HFF-Myc (cell line): ENCODE measurements at regions not wholly inside any gene's neighbourhood (a gene's known extent, or its start where the extent isn't known, plus 50 kb on each side); places are given as distances from the start of the nearest gene placed in this dataset.

Experiments
- DNase-seq: peaks from one replicate; pipeline ENCODE4 v3.0.0-alpha.2; 2011; ENCODE audit warnings: low read depth; ENCODE audit errors: extremely low read depth
- H3K4me3 ChIP-seq: replicated peaks from 2 replicates; pipeline ENCODE4 v1.5.1; 2011; ENCODE audit warnings: low read depth, mild to moderate bottlenecking, control low read depth, low read length
- TF ChIP-seq, protein P1 (sequence below): IDR thresholded peaks from 2 replicates; pipeline ENCODE4 v1.5.1; 2012; ENCODE audit warnings: mild to moderate bottlenecking, low read depth, low read length, control low read depth; ENCODE audit errors: missing control alignments

DNA sequence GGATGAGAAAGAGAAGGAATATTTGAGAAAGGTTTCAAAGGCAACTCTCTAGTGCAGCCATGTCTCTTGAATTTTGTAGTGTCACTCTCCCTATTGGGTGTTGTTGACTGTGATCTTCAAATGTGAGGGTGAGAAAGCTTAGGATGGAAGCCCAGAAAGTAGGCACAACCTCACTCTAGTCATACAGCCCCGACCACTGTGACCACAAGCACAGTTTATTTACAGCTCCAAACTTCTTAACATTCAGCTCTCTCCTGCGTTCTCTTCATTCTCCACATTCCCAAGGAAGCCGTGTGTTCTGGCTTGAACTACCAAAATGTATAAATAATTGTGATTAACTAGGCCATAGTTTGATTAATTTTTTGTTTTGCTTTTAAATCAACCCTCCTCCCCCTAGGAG is 542.9 kb downstream of the LRRC70 start:
- no peak overlapping the region for H3K4me3 ChIP-seq
- TF ChIP-seq, protein P1, sequence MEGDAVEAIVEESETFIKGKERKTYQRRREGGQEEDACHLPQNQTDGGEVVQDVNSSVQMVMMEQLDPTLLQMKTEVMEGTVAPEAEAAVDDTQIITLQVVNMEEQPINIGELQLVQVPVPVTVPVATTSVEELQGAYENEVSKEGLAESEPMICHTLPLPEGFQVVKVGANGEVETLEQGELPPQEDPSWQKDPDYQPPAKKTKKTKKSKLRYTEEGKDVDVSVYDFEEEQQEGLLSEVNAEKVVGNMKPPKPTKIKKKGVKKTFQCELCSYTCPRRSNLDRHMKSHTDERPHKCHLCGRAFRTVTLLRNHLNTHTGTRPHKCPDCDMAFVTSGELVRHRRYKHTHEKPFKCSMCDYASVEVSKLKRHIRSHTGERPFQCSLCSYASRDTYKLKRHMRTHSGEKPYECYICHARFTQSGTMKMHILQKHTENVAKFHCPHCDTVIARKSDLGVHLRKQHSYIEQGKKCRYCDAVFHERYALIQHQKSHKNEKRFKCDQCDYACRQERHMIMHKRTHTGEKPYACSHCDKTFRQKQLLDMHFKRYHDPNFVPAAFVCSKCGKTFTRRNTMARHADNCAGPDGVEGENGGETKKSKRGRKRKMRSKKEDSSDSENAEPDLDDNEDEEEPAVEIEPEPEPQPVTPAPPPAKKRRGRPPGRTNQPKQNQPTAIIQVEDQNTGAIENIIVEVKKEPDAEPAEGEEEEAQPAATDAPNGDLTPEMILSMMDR, result no peak
- DNase-seq, result no peak

DNA sequence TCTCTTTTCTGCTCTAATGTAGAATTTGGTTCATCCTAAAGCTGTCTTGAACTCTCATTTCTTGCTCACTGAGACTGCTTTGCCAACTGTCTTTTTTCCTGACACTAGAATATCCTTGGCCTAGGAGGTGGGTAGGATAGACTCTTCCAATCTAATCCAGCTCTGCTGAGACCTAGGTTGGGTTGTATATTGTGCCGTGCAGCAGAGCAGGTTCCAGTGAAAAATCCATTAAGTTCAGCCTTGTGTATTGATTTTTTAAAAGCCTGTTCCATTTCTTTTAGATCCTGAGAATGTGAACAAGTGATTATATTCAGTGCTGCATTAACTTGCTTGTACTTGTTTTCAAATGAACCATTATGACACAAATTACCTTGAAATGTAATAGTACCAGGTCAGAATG is 539.6 kb downstream of the LRRC70 start:
- DNase-seq, result no peak
- no peak overlapping the region for H3K4me3 ChIP-seq
- TF ChIP-seq, protein P1, result no peak

DNA sequence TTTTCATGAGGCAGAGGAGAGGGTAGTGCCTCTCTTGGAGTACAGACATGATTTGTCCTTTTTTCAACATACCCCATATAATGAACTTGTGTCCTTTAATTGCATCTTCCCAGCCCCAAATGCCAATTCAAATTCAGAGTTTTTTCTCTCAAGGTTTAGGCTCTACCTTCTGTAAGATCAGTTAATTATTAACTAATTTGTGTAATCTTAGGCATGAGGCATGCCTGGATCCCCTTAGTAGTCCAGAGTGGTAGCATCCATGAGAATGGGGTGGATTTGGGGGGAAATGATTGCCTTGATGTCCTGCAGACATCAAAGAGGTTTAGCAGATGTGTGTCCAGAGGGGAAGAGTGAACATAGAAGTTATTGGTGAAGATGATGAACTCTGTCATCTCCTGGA is 533.3 kb downstream of the LRRC70 start:
- TF ChIP-seq, protein P1, result no peak
- H3K4me3 ChIP-seq, result no peak overlapping the region
- no peak for DNase-seq

DNA sequence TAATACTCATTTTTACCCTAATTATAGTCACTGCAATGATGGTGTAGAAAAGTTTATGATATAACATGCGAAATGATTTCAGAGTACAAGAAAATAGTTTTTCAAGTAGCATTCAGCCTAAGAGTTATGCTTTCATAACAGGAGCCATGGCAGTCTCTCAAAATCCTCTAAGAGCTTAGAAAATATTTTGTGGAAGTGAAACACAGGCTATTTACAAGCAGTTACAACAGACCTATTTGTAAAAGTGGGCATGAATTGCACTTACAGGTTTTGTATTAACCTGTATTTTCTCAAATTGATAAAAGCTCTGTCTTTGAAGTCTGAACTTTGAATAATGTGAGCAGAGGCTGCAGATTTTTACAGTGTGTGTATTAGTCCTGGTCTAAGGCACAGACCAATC is 523.3 kb downstream of the LRRC70 start:
- H3K4me3 ChIP-seq, result no peak overlapping the region
- TF ChIP-seq, protein P1, result no peak
- DNase-seq, result no peak

DNA sequence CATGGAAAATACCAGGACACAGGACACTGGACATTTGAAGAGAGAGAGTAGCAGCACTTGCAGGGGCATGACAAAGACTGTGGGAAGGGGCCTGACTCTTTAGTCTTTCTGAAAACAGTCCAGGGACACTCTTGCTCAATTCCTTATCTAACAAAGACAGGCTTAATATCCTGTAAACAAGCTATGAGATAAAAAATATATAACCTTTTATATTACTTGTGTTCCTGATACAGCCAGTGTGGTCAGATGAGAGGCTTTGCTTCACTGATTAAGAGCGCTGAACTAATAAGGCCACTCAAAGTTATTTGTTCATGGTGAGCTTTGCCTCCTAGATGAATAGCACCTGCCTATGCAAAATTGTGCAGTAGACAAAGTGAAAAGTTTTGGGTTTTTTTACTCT is 518.7 kb downstream of the LRRC70 start:
- no peak overlapping the region for H3K4me3 ChIP-seq
- DNase-seq, result no peak
- TF ChIP-seq, protein P1, result no peak

DNA sequence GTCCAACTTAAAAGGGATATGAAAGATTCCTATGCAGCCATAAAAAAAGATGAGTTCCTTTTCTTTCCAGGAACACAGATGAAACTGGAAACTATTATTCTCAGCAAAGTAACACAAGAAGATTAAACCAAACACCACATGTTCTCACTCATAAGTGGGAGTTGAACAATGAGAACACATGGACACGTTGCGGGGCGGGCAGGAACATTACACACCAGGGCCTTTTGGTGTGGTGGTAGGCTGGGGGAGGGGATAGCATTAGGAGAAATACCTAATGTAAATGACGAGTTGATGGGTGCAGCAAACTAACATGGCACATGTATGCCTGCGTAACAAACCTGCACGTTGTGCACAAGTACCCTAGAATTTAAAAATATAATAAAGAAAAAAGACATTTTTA is 516.1 kb downstream of the LRRC70 start:
- H3K4me3 ChIP-seq, result no peak overlapping the region
- TF ChIP-seq, protein P1, result no peak
- DNase-seq, result no peak

DNA sequence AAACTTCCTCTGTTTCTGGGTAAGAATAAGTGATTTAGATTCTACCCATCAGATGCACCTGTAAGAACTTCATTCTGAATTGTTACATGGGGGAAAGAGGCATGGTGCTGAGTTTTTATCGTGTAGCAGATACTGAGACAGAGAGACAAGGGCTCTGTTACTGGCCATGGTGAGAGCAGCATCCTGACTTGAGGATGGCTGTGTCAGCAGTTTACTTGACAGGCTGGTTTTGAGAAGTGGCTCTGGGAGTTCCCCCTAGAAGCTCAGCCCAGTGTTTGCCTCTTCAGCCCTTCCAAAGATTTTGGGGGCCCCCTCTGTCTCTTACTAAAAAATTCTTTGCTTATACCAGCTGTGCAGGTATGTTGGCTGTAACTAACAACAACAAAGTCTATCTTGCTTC is 510.5 kb downstream of the LRRC70 start:
- H3K4me3 ChIP-seq, result no peak overlapping the region
- TF ChIP-seq, protein P1, result no peak
- no peak for DNase-seq
